GM21529 (cell line): ENCODE measurements at regions not wholly inside any gene's neighbourhood (a gene's known extent, or its start where the extent isn't known, plus 50 kb on each side); places are given as distances from the start of the nearest gene placed in this dataset.

Experiments used
- ATAC-seq: cut with Tn5 transposase; IDR thresholded peaks from one replicate; pipeline ENCODE4 v1.9.1; 2021; ENCODE audit not compliant: unreplicated experiment

DNA sequence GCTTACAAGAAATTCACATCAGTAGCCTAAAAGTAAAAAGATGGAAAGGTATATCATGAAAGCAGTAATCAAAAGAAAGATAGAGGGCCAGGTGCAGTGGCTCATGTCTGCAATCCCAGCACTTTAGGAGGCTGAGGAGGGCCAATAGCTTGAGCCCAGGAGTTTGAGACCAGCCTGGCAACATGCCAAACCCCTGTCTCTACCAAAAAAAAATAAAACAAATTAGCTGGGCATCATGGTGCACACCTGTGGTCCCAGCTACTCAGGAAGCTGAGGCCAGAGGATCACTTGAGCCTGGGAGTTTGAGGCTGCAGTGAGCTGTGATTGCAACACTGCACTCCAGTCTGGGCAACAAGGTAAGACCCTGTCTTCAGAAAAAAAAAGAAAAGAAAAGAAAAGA, 55.5 kb downstream of the GSPT2 start:
- no peak for ATAC-seq

DNA sequence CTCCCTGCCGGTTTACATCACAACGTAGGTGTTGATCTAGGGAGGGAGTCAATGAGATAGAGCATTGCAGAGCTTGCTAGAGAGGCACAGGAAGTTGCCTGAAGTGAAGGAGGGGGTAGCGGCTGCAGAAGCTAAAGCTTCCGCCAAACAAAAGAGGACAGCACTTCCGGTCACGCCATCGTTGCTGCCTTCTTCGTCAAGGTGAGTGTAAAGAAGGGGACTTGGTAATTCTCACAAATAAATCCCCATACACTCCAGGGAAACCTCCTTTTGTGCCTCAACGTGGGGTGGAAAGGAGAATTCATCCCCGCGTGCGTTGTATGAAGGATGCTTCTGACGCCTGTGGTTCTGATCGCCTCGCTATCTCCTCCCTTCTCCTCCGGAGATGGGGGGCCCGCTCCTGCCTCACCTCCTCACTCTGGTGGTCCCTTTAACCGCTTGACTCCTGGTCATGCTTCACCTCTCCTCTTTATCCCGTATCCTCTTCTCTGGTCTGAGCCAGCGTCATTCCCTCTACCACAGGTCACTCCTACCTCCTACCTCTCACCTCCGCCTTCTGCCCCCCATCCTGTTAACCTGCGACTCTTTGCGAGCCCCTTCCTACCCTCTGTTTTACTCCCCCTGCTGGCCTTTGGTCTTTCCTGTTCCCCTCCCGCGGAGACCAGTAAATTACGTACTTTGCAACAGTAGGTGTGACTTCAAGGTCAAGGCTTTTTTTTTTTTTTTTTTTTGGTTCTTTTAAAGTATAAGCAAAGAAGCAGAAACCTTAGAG, 59.9 kb downstream of the GSPT2 start:
- peak; percentile 88 for ATAC-seq

- ATAC-seq, result no peak
These were observed 60.6 kb downstream of the GSPT2 start for GRCh38 chrX:51803833-51804232.

DNA sequence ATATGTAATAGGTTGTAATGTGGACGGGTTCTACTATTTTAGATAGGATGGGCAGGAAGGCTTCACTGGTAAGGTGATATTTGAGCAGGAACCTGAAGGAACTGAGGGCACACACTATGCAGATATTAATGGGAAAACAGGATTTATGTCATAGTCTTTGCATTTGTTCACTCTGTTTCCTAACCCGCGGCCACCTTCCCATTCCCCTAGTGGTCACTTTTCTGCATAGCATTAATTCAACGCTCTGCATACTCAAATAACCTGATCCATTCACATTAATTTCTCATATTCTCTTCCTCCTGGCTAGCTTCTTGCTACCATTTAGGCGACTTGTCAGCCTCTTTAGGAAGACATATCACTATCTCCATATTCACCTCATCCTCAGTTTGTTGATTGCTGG, 61.5 kb downstream of the GSPT2 start:
- no peak for ATAC-seq

DNA sequence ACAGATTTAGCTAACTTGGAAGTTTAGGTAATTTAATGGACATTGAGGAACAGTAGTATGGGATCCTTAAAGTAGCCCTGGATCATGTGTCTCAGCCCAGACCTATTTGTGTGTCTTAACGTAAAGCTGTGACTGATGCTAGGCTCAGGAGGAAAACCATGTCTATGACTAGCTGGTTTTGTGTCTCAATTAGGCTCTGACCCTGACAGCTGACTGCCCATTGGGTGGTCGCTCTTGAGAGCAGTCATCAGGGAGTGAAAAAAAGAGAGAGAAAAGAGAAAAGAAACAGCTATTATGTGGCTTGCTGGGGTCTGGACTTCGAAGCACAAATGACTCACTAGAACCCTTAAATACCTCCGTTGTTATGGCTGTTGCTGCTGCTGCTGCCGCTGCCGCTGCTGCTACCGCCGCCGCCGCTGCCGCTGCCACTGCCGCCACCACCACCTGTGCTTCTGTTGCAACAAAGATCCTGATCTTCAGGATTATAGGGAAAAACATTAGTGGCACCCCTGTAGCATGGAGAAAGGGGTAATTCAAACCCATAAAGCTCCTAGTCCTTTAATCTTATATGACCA, 70.7 kb downstream of the GSPT2 start:
- no peak for ATAC-seq

- no peak for ATAC-seq
These were observed 69.4 kb upstream of the MAGED1 start for GRCh38 chrX:51824061-51824460.

GRCh38 chrX:51825436-51825835, 68.0 kb upstream of the MAGED1 start:
- no peak for ATAC-seq

- no peak for ATAC-seq
These were observed 59.3 kb upstream of the MAGED1 start for GRCh38 chrX:51834076-51834475.

- no peak for ATAC-seq
These were observed 56.6 kb upstream of the MAGED1 start for GRCh38 chrX:51836823-51837222.

- ATAC-seq, result no peak
These were observed 56.0 kb upstream of the MAGED1 start for GRCh38 chrX:51837451-51837850.

DNA sequence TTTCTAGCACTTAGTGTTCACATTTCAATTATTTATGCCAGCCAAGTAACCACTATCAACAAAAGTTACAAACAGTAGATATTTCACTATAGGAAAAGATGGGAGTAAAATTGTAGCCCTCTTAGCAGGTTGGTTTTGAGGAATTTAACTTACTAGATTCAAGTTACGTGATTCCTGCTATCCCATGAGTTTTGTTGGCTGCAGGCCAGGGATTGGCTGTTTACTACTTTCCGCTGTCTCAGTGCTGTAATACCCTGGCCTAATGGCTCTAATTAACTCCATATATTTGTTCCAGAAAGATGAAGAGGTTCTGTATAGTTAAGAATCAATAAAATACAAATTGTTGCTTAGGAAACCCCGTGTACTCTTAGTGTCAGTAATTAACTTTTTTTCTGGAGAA, 55.5 kb upstream of the MAGED1 start:
- ATAC-seq, result no peak
